GM12878 (cell line): ENCODE measurements at regions not wholly inside any gene's neighbourhood (a gene's known extent, or its start where the extent isn't known, plus 50 kb on each side); places are given as distances from the start of the nearest gene placed in this dataset.

Experiments
- ATAC-seq: fragments of 200-7000 bp; cut with Tn5 transposase; 3 replicates; pipeline ENCODE4 v1.9.1; 2020; ENCODE audit warnings: mild to moderate bottlenecking, moderate library complexity
- BruUV-seq: library from RNA; stranded (reverse); fragments of 400-500 nt; replicated peaks from 2 replicates; lab custom pipeline; 2021; lab: Mats Ljungman, UMichigan
- CTCF ChIA-PET: fragments of 300-600 bp; sonication (Branson Sonifier 250); formaldehyde crosslinking; extraction: SDS; loops from one replicate; lab custom pipeline; 2021; ENCODE audit warnings: inconsistent platforms; lab: Yijun Ruan, JAX
- POLR2A ChIA-PET: fragments of 350-600 bp; formaldehyde crosslinking; extraction: SDS; loops from one replicate; lab custom pipeline; 2021; ENCODE audit warnings: inconsistent platforms; lab: Charles Lee
- RAD21 ChIA-PET: fragments of 300-600 bp; sonication (Branson Sonifier 250); formaldehyde crosslinking; loops from one replicate; lab custom pipeline; 2023; ENCODE audit warnings: antibody characterized with exemption; ENCODE audit not compliant: unreplicated experiment; lab: Charles Lee
- SMC1A ChIA-PET: fragments of 300-600 bp; sonication (Branson Sonifier 250); formaldehyde crosslinking; loops from one replicate; lab custom pipeline; 2023; ENCODE audit not compliant: unreplicated experiment, uncharacterized antibody; lab: Charles Lee
- DNase-seq: peaks from one replicate; pipeline ENCODE4 v3.0.0-alpha.2; 2011; ENCODE audit warnings: low read depth, low spot score
- FAIRE-seq: peaks from 3 replicates; lab custom pipeline; 2011; peaks lifted over from hg19 to GRCh38; lab: Jason Lieb, UNC
- H2AFZ ChIP-seq: 2 replicates; pipeline ENCODE4 v1.6.0; 2011; ENCODE audit warnings: low read depth, low read length, control low read depth; ENCODE audit not compliant: control insufficient read depth
- H3K27ac ChIP-seq: 2 replicates; pipeline ENCODE4 v1.5.1; 2011; ENCODE audit warnings: control low read depth; ENCODE audit not compliant: control insufficient read depth, insufficient read depth
- H3K27me3 ChIP-seq, 2 experiments: replicated peaks in 1 of 2; 2 replicates each; pipeline versions ENCODE4 v1.6.0 to v1.6.1; 2011; ENCODE audit warnings: low read length in 1 of 2; ENCODE audit not compliant: control insufficient read depth in 2 of 2, insufficient read depth in 2 of 2
- H3K36me3 ChIP-seq, 2 experiments: 2 replicates each; pipeline ENCODE4 v1.5.1; 2011; ENCODE audit warnings: low read length in 1 of 2; ENCODE audit not compliant: control insufficient read depth in 2 of 2, insufficient read depth in 2 of 2
- H3K4me1 ChIP-seq: 2 replicates; pipeline ENCODE4 v1.6.1; 2011; ENCODE audit warnings: mild to moderate bottlenecking, low read length, moderate library complexity, mixed read lengths; ENCODE audit not compliant: control insufficient read depth, insufficient read depth
- H3K4me2 ChIP-seq: 2 replicates; pipeline ENCODE4 v1.6.0; 2011; ENCODE audit warnings: control low read depth; ENCODE audit not compliant: control insufficient read depth, insufficient read depth
- H3K4me3 ChIP-seq: fragments of 200-600 bp; sonication (generic); 2 replicates; pipeline ENCODE4 v1.5.1; 2016
- H3K79me2 ChIP-seq: 2 replicates; pipeline ENCODE4 v1.6.0; 2011; ENCODE audit warnings: low read length; ENCODE audit not compliant: control insufficient read depth, insufficient read depth
- H3K9ac ChIP-seq: 2 replicates; pipeline ENCODE4 v1.8.0; 2011; ENCODE audit warnings: low read length, control low read depth, mixed read lengths; ENCODE audit not compliant: control insufficient read depth, insufficient read depth
- H3K9me3 ChIP-seq: replicated peaks from 3 replicates; pipeline ENCODE4 v1.5.1; 2011; ENCODE audit warnings: mild to moderate bottlenecking, low read length; ENCODE audit not compliant: control insufficient read depth, insufficient read depth
- H4K20me1 ChIP-seq: 2 replicates; pipeline ENCODE4 v1.6.0; 2011; ENCODE audit not compliant: control insufficient read depth, insufficient read depth
- BRCA1 ChIP-seq: IDR thresholded peaks from 2 replicates; pipeline ENCODE4 v1.6.1; 2011; ENCODE audit warnings: low read depth, low read length, improper control_type of control experiment
- CBX3 ChIP-seq: fragments of 200-600 bp; sonication (generic); IDR thresholded peaks from 2 replicates; pipeline ENCODE4 v1.6.1; 2016; ENCODE audit warnings: low read depth, borderline replicate concordance
- CHD4 ChIP-seq: fragments of 200-600 bp; sonication (generic); IDR thresholded peaks from 2 replicates; pipeline ENCODE4 v1.6.1; 2016; ENCODE audit warnings: mild to moderate bottlenecking
- E2F8 ChIP-seq: fragments of 450-650 bp; IDR thresholded peaks from 2 replicates; pipeline ENCODE4 v1.6.1; 2018; ENCODE audit warnings: mild to moderate bottlenecking, low read depth, moderate library complexity; ENCODE audit not compliant: partially characterized antibody
- IRF4 ChIP-seq: IDR thresholded peaks from 2 replicates; pipeline ENCODE4 v1.6.1; 2011; ENCODE audit warnings: low read depth, low read length
- JUNB ChIP-seq: IDR thresholded peaks from 2 replicates; pipeline ENCODE4 v1.6.1; 2016; ENCODE audit warnings: antibody characterized with exemption, mild to moderate bottlenecking
- SMAD5 ChIP-seq: IDR thresholded peaks from 2 replicates; pipeline ENCODE4 v1.6.1; 2016; ENCODE audit warnings: antibody characterized with exemption, low read depth
- SRF ChIP-seq, 2 experiments: IDR thresholded peaks; 2 replicates each; pipeline ENCODE4 v1.6.1; 2011; ENCODE audit warnings: low read depth in 2 of 2, low read length in 2 of 2, mild to moderate bottlenecking in 1 of 2, moderate library complexity in 1 of 2
- TBL1XR1 ChIP-seq: IDR thresholded peaks from 2 replicates; pipeline ENCODE4 v1.6.1; 2012; ENCODE audit warnings: low read depth, low read length, improper control_type of control experiment
- ZNF592 ChIP-seq: fragments of 450-650 bp; IDR thresholded peaks from 2 replicates; pipeline ENCODE4 v1.6.1; 2017; ENCODE audit warnings: mild to moderate bottlenecking, moderate library complexity
- ZNF687 ChIP-seq: fragments of 450-650 bp; IDR thresholded peaks from 2 replicates; pipeline ENCODE4 v1.6.1; 2017; ENCODE audit warnings: mild to moderate bottlenecking, moderate library complexity
- WGBS: methylation state at CpG from one replicate; pipeline ENCODE4 v1.1.6; 2016; ENCODE audit warnings: low lambda C conversion rate; ENCODE audit not compliant: insufficient replicate concordance, insufficient coverage; ENCODE audit errors: missing lambda C conversion rate; 5-methylcytosine and 5-hydroxymethylcytosine counted together
- in situ Hi-C: fragments of 300-500 bp; cut with MboI; formaldehyde crosslinking; loops from 9 replicates; pipeline ENCODE4 v1.14.3; 2018; ENCODE audit warnings: mixed read lengths
- intact Hi-C: fragments of 100-400 bp; cut with micrococcal nuclease; formaldehyde crosslinking; loops from one replicate; pipeline ENCODE4 v1.14.2; 2022; ENCODE audit not compliant: unreplicated experiment
- TF ChIP-seq, protein P1 (sequence below): IDR thresholded peaks from 2 replicates; pipeline ENCODE4 v1.6.1; 2012; ENCODE audit warnings: low read depth, low read length, improper control_type of control experiment

GRCh38 chr3:90011596-90011995 lies 904.2 kb downstream of the EPHA3 start (continued):
- no peak for TF ChIP-seq TBL1XR1

DNA sequence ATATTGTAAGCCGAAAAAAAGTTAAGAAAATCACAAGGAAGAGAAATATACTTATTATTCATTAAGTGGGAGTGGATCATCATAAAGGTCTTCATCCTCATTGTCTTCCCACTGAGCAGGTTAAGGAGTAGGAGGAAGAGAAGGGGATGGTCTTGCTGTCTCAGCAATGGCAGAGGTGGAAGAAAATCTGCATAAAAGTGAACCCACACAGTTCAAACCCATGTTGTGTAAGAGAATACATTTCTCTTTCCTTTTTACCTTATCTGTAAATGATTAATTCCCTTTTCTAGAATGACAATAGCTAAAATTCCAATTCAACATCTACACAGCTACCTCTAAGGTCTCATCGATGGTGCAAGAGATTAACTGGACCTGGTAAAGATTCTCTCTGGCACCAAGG lies 904.6 kb downstream of the EPHA3 start:
- Histone ChIP-seq H3K9ac (no peak overlapping the region), H3K79me2 (no peaks in the 10 kb centered on the region), H3K4me1 (no peaks in the 10 kb centered on the region), H3K9me3 (no peaks in the 10 kb centered on the region), H3K4me3 (no peak overlapping the region), H2AFZ (no peak overlapping the region), H3K4me2 (no peak overlapping the region), H3K27me3 (no peaks in the 10 kb centered on the region), H4K20me1 (no peaks in the 10 kb centered on the region), H3K27ac (no peak overlapping the region), H3K36me3 (no peaks in the 10 kb centered on the region)
- 11% methylated on average over 2 of the region's 2 CpGs for WGBS
- no peak for DNase-seq
- FAIRE-seq: no peak
- RAD21 ChIA-PET: interaction anchor here (0.7 to 3.2 kb wide), 5 partner anchors 10 to 80 kb away, joined by 3 to 24 read pairs (median 12); no protein-coding TSS in a partner anchor
- SMC1A ChIA-PET: interaction anchor here (0.9 to 4.1 kb wide), 5 partner anchors 11 to 40 kb away, joined by 3 to 31 read pairs (median 9); no protein-coding TSS in a partner anchor
- ATAC-seq: no peak
- intact Hi-C loops: no loop called here
- CTCF ChIA-PET: interaction anchor here (0.7 to 2.8 kb wide), 5 partner anchors 10 to 216 kb away, joined by 3 to 8 read pairs (median 3); no protein-coding TSS in a partner anchor
- POLR2A ChIA-PET: interaction anchor here (0.7 to 1.8 kb wide), 4 partner anchors 12 to 25 kb away, joined by 3 to 11 read pairs (median 6); no protein-coding TSS in a partner anchor
- in situ Hi-C loops: no loop called here
- BruUV-seq: no TSS peak
- TF ChIP-seq BRCA1 (no peak), JUNB (no peak), ZNF687 (no peak), E2F8 (no peak), CHD4 (no peak), ZNF592 (no peak), CBX3 (no peak), IRF4 (no peak), SRF (IDR thresholded peaks at IDR 0.05; ENCODE audit: low read depth in 2 of 2, low read length in 2 of 2) (no peak), SMAD5 (no peak)
- TF ChIP-seq, protein P1, sequence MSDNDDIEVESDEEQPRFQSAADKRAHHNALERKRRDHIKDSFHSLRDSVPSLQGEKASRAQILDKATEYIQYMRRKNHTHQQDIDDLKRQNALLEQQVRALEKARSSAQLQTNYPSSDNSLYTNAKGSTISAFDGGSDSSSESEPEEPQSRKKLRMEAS: no peak
